Loucy (cell line): ENCODE measurements at regions not wholly inside any gene's neighbourhood (a gene's known extent, or its start where the extent isn't known, plus 50 kb on each side); places are given as distances from the start of the nearest gene placed in this dataset.
"Not testable (repeated sequence)": the region's sequence is repeated elsewhere in the genome, so short reads cannot be mapped to it uniquely, and the experiment has no call there.

Source experiments
- H2AFZ ChIP-seq: fragments of 200-600 bp; sonication (generic); 2 replicates; pipeline ENCODE4 v1.6.0; 2016; ENCODE audit warnings: antibody characterized with exemption, mild to moderate bottlenecking, low read length, moderate library complexity
- H3F3A ChIP-seq: fragments of 200-600 bp; 2 replicates; pipeline ENCODE4 v1.6.0; 2016; ENCODE audit warnings: antibody characterized with exemption, low read depth, mild to moderate bottlenecking
- H3K27me3 ChIP-seq: fragments of 200-600 bp; sonication (generic); 2 replicates; pipeline ENCODE4 v1.6.1; 2014; ENCODE audit warnings: low read length, mild to moderate bottlenecking; ENCODE audit not compliant: insufficient read depth, poor library complexity, severe bottlenecking
- H3K36me3 ChIP-seq: fragments of 200-600 bp; sonication (generic); 2 replicates; pipeline ENCODE4 v1.6.1; 2016; ENCODE audit warnings: low read length; ENCODE audit not compliant: insufficient read depth
- H3K4me1 ChIP-seq: fragments of 200-600 bp; sonication (generic); 2 replicates; pipeline ENCODE4 v1.5.1; 2014; ENCODE audit warnings: low read length, mild to moderate bottlenecking; ENCODE audit not compliant: insufficient read depth, poor library complexity, severe bottlenecking
- H3K4me2 ChIP-seq: fragments of 200-600 bp; sonication (generic); 2 replicates; pipeline ENCODE4 v1.6.0; 2014; ENCODE audit warnings: antibody characterized with exemption, low read length, low read depth, mild to moderate bottlenecking; ENCODE audit not compliant: poor library complexity, severe bottlenecking
- H3K4me3 ChIP-seq: fragments of 200-600 bp; sonication (generic); 2 replicates; pipeline ENCODE4 v1.5.1; 2014; ENCODE audit warnings: low read length, mild to moderate bottlenecking, mixed read lengths; ENCODE audit not compliant: poor library complexity, severe bottlenecking
- H3K79me2 ChIP-seq: fragments of 200-600 bp; sonication (generic); 2 replicates; pipeline ENCODE4 v1.6.1; 2014; ENCODE audit warnings: low read length; ENCODE audit not compliant: insufficient read depth
- H3K9ac ChIP-seq: fragments of 200-600 bp; sonication (generic); 2 replicates; pipeline ENCODE4 v1.6.0; 2014; ENCODE audit warnings: mild to moderate bottlenecking, low read depth, low read length, moderate library complexity; ENCODE audit not compliant: poor library complexity, severe bottlenecking
- H3K9me2 ChIP-seq: fragments of 200-600 bp; sonication (generic); replicated peaks from 2 replicates; pipeline ENCODE4 v1.6.1; 2016; ENCODE audit warnings: low read depth, low read length, mixed read lengths
- H3K9me3 ChIP-seq: fragments of 200-600 bp; sonication (generic); 2 replicates; pipeline ENCODE4 v1.6.1; 2014; ENCODE audit warnings: mild to moderate bottlenecking, antibody characterized with exemption, low read length, low read depth; ENCODE audit not compliant: insufficient read depth
- H4K20me1 ChIP-seq: fragments of 200-600 bp; sonication (generic); 2 replicates; pipeline ENCODE4 v1.6.0; 2014; ENCODE audit warnings: antibody characterized with exemption, low read length, mild to moderate bottlenecking; ENCODE audit not compliant: insufficient read depth, poor library complexity, severe bottlenecking
- CTCF ChIP-seq: fragments of 200-600 bp; sonication (generic); conservative IDR thresholded peaks from 2 replicates; pipeline ENCODE4 v1.5.1; 2014; ENCODE audit warnings: mild to moderate bottlenecking, antibody characterized with exemption, low read length
- EZH2phosphoT487 ChIP-seq: fragments of 200-600 bp; IDR thresholded peaks from 2 replicates; pipeline ENCODE4 v1.6.1; 2018; ENCODE audit warnings: antibody characterized with exemption, mild to moderate bottlenecking, moderate library complexity, borderline replicate concordance

- Histone ChIP-seq H4K20me1 (no peaks in the 10 kb centered on the region), H2AFZ (no peak overlapping the region), H3K9me3 (no peaks in the 10 kb centered on the region), H3K79me2 (no peaks in the 10 kb centered on the region), H3K4me2 (no peak overlapping the region), H3F3A (no peaks in the 10 kb centered on the region), H3K4me3 (no peak overlapping the region), H3K9ac (no peak overlapping the region), H3K27me3 (no peaks in the 10 kb centered on the region), H3K36me3 (no peaks in the 10 kb centered on the region), H3K9me2 (no peaks in the 10 kb centered on the region), H3K4me1 (no peaks in the 10 kb centered on the region)
- TF ChIP-seq CTCF (no peak), EZH2phosphoT487 (no peak)
These were observed 105.6 kb upstream of the ALDH3B2 start for GRCh38 chr11:67780056-67780455.

DNA sequence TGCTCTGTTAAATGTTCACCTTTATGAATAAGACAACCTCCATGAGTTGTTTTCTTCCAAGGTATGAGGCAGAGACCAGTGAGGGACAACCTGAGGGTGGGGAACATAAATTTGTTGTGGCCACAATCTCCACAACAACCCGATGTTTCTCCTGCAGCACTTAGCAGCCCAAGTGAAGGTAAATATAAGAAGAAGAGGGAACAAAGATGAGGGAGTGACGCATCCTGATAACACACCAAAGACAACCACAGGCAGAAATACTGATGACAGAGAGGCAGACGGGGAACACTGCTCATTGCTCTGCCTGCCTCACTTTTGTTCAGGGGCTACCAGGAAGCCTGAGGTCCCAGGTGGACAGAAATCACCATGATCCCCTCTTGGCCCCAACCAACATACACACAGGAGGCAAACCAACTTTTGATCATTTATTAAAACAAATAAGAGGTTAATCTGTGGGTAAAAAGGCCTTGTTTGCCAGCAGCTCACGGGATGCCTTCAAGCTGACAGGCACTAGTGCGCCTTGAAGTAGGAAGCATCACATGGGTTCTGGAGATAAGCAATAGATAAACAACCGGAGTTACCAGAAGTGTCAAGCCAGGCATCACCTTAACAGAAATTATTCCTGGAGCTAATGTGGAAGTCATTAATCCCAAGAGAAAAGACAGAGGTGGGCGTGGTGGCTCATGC, 104.9 kb upstream of the ALDH3B2 start:
- H3K9ac ChIP-seq, H3K36me3 ChIP-seq, H3K4me2 ChIP-seq, H3K4me3 ChIP-seq, H3K4me1 ChIP-seq, H3K9me3 ChIP-seq, H3K9me2 ChIP-seq, H3K79me2 ChIP-seq, H4K20me1 ChIP-seq, H3F3A ChIP-seq, H3K27me3 ChIP-seq, H2AFZ ChIP-seq: not testable (repeated sequence)

DNA sequence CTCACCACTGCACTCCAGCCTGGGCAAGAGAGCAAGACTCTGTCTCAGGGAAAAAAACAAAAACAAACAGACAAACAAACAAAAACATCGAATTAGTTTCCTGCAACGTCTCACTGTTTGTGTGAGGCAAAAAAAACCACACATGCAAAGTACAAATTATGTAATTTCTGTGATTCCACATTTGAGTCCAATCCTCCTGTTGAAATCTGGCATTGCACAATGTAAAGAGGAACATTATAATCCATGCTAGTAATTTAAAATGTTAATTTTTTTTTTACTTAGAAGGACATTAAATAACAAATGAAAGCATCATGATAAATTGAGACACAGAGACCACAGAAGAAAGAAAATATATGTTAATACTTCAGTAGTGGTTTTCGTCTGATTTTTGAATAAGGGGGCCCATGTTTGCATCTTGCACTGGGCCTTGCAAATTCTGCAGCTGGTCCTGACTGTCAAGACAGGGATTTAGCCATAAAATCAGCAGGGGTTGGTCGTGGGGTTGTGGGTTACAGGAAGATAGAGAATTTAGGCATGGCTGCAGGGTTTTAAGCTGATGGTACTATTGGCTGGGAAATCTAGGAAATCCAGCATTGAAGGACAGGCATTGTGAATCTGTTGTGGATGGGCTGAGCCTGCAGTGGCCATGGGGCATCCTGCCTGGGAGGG, 102.6 kb upstream of the ALDH3B2 start:
- Histone ChIP-seq H3K4me2 (no peak overlapping the region), H3K79me2 (no peaks in the 10 kb centered on the region), H3K36me3 (no peaks in the 10 kb centered on the region), H4K20me1 (no peaks in the 10 kb centered on the region), H3K4me3 (no peak overlapping the region), H3K9me2 (no peaks in the 10 kb centered on the region), H3K4me1 (no peaks in the 10 kb centered on the region), H3K27me3 (no peaks in the 10 kb centered on the region), H3K9ac (no peak overlapping the region), H2AFZ (no peak overlapping the region; the same call in 1 of the 2 replicates), H3K9me3 (no peaks in the 10 kb centered on the region), H3F3A (no peaks in the 10 kb centered on the region)
- TF ChIP-seq EZH2phosphoT487 (no peak), CTCF (no peak)

DNA sequence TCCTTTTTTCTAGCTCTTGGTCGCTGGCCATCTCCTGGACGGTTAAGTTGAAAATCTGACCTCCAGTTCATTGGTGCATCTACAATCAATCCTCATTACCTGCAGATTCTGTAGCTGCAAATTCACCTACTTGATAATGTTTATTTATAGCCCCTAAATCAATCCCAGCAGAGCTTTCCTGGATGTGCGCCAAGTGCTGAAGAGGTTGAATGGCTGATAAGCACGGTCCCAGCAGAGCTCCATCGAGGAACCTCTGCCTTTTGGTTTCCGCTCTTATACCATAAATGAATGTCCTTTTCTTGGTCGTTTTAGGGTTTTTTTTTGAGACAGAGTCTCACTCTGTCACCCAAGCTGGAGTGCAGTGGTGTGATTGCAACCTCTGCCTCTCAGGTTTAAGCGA, 99.8 kb upstream of the ALDH3B2 start:
- H3K9me3 ChIP-seq, H3K9me2 ChIP-seq, H3K4me3 ChIP-seq, H3K4me1 ChIP-seq, H4K20me1 ChIP-seq, H3K9ac ChIP-seq, H3K4me2 ChIP-seq, H3F3A ChIP-seq, H3K36me3 ChIP-seq, H2AFZ ChIP-seq, H3K79me2 ChIP-seq, H3K27me3 ChIP-seq: not testable (repeated sequence)

- H3K4me1 ChIP-seq, H2AFZ ChIP-seq: not testable (repeated sequence)
These were observed 93.7 kb upstream of the ALDH3B2 start for GRCh38 chr11:67768001-67768730.

DNA sequence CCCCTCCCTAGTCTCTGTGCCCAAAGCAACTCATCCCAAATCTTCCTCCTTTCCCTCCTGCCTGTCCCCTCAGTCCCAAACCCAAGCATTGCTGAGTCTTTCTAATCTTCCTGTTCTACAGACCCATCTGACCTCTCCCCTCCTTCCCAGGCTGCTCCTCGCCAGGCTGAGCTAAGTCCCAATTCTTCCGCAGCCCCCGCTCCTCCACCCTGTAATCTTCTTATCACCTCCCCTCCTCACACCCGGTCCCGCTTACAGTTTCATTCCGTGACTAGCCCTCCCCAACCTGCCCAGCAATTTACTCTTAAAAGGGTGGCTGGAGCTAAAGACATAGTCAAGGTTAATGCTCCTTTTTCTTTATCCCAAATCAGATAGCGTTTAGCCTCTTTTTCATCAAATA, 86.8 kb upstream of the ALDH3B2 start:
- H3K9me3 ChIP-seq, H3K9ac ChIP-seq, H3K27me3 ChIP-seq, H4K20me1 ChIP-seq, H3K9me2 ChIP-seq, H3K4me1 ChIP-seq, H3K36me3 ChIP-seq, H3K4me3 ChIP-seq, H2AFZ ChIP-seq, H3K4me2 ChIP-seq, H3K79me2 ChIP-seq, H3F3A ChIP-seq: not testable (repeated sequence)

More at GRCh38 chr11:67768001-67768730, 93.7 kb upstream of the ALDH3B2 start:
- not testable (repeated sequence) for H3K4me3 ChIP-seq, H3K79me2 ChIP-seq, H4K20me1 ChIP-seq, H3F3A ChIP-seq, H3K4me2 ChIP-seq, H3K36me3 ChIP-seq, H3K27me3 ChIP-seq, H3K9me2 ChIP-seq, H3K9ac ChIP-seq, H3K9me3 ChIP-seq
